SK-N-SH (cell line): ENCODE measurements at regions not wholly inside any gene's neighbourhood (a gene's known extent, or its start where the extent isn't known, plus 50 kb on each side); places are given as distances from the start of the nearest gene placed in this dataset.

Experiments
- CTCF ChIA-PET: fragments of 300-600, 350-600 bp; formaldehyde crosslinking; extraction: SDS; loops from one replicate; lab custom pipeline; 2021; lab: Yijun Ruan, JAX
- POLR2A ChIA-PET: fragments of 350-600 bp; sonication (Branson Sonifier 250); formaldehyde crosslinking; extraction: SDS; loops from one replicate; lab custom pipeline; 2020; ENCODE audit warnings: antibody characterized with exemption, inconsistent platforms; lab: Yijun Ruan, JAX
- DNase-seq: peaks from one replicate; pipeline ENCODE4 v3.0.0; 2012
- H2AFZ ChIP-seq: fragments of 200-600 bp; sonication (generic); 2 replicates; pipeline ENCODE4 v1.8.1; 2016; ENCODE audit warnings: antibody characterized with exemption, mild to moderate bottlenecking, low read depth
- H3F3A ChIP-seq: fragments of 200-600 bp; sonication (generic); replicated peaks from 2 replicates; pipeline ENCODE3; 2016; ENCODE audit warnings: antibody characterized with exemption, mild to moderate bottlenecking; ENCODE audit not compliant: insufficient read depth
- H3K27ac ChIP-seq, 2 experiments: fragments of 200-500 bp in 1 of 2; fragments of 200-600 bp in 1 of 2; sonication (Bioruptor generic) in 1 of 2; sonication (generic), shearing (Covaris generic) in 1 of 2; 2 replicates each; pipeline versions ENCODE4 v1.5.1 to v1.6.1; 2014 to 2016; ENCODE audit warnings: low read depth in 2 of 2, inconsistent platforms in 1 of 2, low read length in 1 of 2, mild to moderate bottlenecking in 1 of 2, mixed read lengths in 1 of 2
- H3K27me3 ChIP-seq: fragments of 200-600 bp; sonication (generic), shearing (Covaris generic); 2 replicates; pipeline ENCODE4 v1.6.1; 2016; ENCODE audit warnings: mixed run types; ENCODE audit not compliant: insufficient read depth
- H3K36me3 ChIP-seq, 2 experiments: fragments of 200-500 bp in 1 of 2; fragments of 200-600 bp in 1 of 2; sonication (Bioruptor generic) in 1 of 2; sonication (generic) in 1 of 2; replicated peaks in 1 of 2; 2 replicates each; pipeline versions ENCODE3 to v1.5.1; 2014 to 2016; ENCODE audit warnings: low read length in 1 of 2, mild to moderate bottlenecking in 1 of 2; ENCODE audit not compliant: insufficient read depth in 2 of 2, control insufficient read depth in 1 of 2
- H3K4me1 ChIP-seq, 2 experiments: fragments of 200-500 bp in 1 of 2; fragments of 200-600 bp in 1 of 2; sonication (Bioruptor generic) in 1 of 2; sonication (generic), shearing (Covaris generic) in 1 of 2; 2 replicates each; pipeline versions ENCODE4 v1.5.1 to v1.6.1; 2014 to 2016; ENCODE audit warnings: low read depth in 1 of 2, low read length in 1 of 2, mixed run types in 1 of 2; ENCODE audit not compliant: insufficient read depth in 2 of 2, control insufficient read depth in 1 of 2
- H3K4me2 ChIP-seq: fragments of 200-600 bp; sonication (generic), shearing (Covaris generic); 2 replicates; pipeline ENCODE4 v1.6.1; 2017; ENCODE audit warnings: mixed run types
- H3K4me3 ChIP-seq, 2 experiments: fragments of 200-500 bp in 1 of 2; fragments of 200-600 bp in 1 of 2; sonication (Bioruptor generic) in 1 of 2; sonication (generic), shearing (Covaris generic) in 1 of 2; 2 replicates each; pipeline versions ENCODE4 v1.5.1 to v1.8.1; 2014 to 2016; ENCODE audit warnings: low read depth in 2 of 2, inconsistent platforms in 1 of 2, low read length in 1 of 2, mild to moderate bottlenecking in 1 of 2, mixed read lengths in 1 of 2, moderate library complexity in 1 of 2
- H3K79me2 ChIP-seq: fragments of 200-600 bp; sonication (generic); 2 replicates; pipeline ENCODE4 v1.8.1; 2017; ENCODE audit warnings: mild to moderate bottlenecking; ENCODE audit not compliant: insufficient read depth
- H3K9ac ChIP-seq: fragments of 200-600 bp; sonication (generic); 2 replicates; pipeline ENCODE4 v1.6.1; 2017; ENCODE audit warnings: mixed run types
- H3K9me2 ChIP-seq: fragments of 200-600 bp; sonication (generic); 2 replicates; pipeline ENCODE4 v1.6.1; 2017; ENCODE audit warnings: mixed run types
- H3K9me3 ChIP-seq: fragments of 200-600 bp; sonication (generic); 2 replicates; pipeline ENCODE4 v1.6.1; 2017; ENCODE audit warnings: mixed run types, mild to moderate bottlenecking, moderate library complexity
- H4K20me1 ChIP-seq: fragments of 200-600 bp; sonication (generic); 2 replicates; pipeline ENCODE4 v1.6.1; 2017; ENCODE audit warnings: mild to moderate bottlenecking, mixed run types; ENCODE audit not compliant: insufficient read depth
- CTCF ChIP-seq: fragments of 200-600 bp; sonication (generic); IDR thresholded peaks from 2 replicates; pipeline ENCODE4 v1.6.1; 2017; ENCODE audit warnings: antibody characterized with exemption, mild to moderate bottlenecking, moderate library complexity
- ELF1 ChIP-seq: IDR thresholded peaks from 2 replicates; pipeline ENCODE4 v1.4.0; 2012
- EP300 ChIP-seq, 2 experiments: IDR thresholded peaks; 2 replicates each; pipeline versions ENCODE4 v1.4.0 to v1.6.1; 2012; ENCODE audit warnings: borderline replicate concordance in 1 of 2, low read depth in 1 of 2, low read length in 1 of 2
- FOSL2 ChIP-seq: IDR thresholded peaks from 2 replicates; pipeline ENCODE4 v1.4.0; 2012; ENCODE audit warnings: low read depth, mild to moderate bottlenecking, moderate library complexity, borderline replicate concordance
- FOXM1 ChIP-seq: IDR thresholded peaks from 2 replicates; pipeline ENCODE4 v1.4.0; 2012; ENCODE audit warnings: low read depth, mild to moderate bottlenecking
- GABPA ChIP-seq: IDR thresholded peaks from 2 replicates; pipeline ENCODE4 v1.4.0; 2012; ENCODE audit warnings: low read depth, mild to moderate bottlenecking
- IRF3 ChIP-seq: fragments of 150-350 bp; IDR thresholded peaks from 2 replicates; pipeline ENCODE4 v1.6.1; 2016; ENCODE audit warnings: mild to moderate bottlenecking, low read depth, low read length
- JUND ChIP-seq: IDR thresholded peaks from 2 replicates; pipeline ENCODE4 v1.4.0; 2012
- MEF2A ChIP-seq: IDR thresholded peaks from 2 replicates; pipeline ENCODE4 v1.4.0; 2012; ENCODE audit warnings: low read depth, borderline replicate concordance
- NFIC ChIP-seq: IDR thresholded peaks from 2 replicates; pipeline ENCODE4 v1.4.0; 2012; ENCODE audit warnings: borderline replicate concordance
- POLR2AphosphoS5 ChIP-seq: IDR thresholded peaks from 2 replicates; pipeline ENCODE4 v1.6.1; 2012; ENCODE audit warnings: low read depth, low read length
- REST ChIP-seq: IDR thresholded peaks from 2 replicates; pipeline ENCODE4 v1.6.1; 2012; ENCODE audit warnings: mild to moderate bottlenecking, low read depth, low read length, moderate library complexity
- RFX5 ChIP-seq: IDR thresholded peaks from 2 replicates; pipeline ENCODE4 v1.6.1; 2012; ENCODE audit warnings: mild to moderate bottlenecking, improper control_type of control experiment, low read length
- SIN3A ChIP-seq: IDR thresholded peaks from 2 replicates; pipeline ENCODE4 v1.6.1; 2012; ENCODE audit warnings: low read depth, mild to moderate bottlenecking, low read length, moderate library complexity, borderline replicate concordance
- SMC3 ChIP-seq: IDR thresholded peaks from 2 replicates; pipeline ENCODE4 v1.6.1; 2012; ENCODE audit warnings: low read depth, low read length, improper control_type of control experiment
- TCF12 ChIP-seq: IDR thresholded peaks from 2 replicates; pipeline ENCODE4 v1.4.0; 2012
- TEAD4 ChIP-seq: IDR thresholded peaks from 2 replicates; pipeline ENCODE4 v1.4.0; 2012; ENCODE audit warnings: mild to moderate bottlenecking, borderline replicate concordance; ENCODE audit not compliant: insufficient read depth
- USF1 ChIP-seq: IDR thresholded peaks from 2 replicates; pipeline ENCODE4 v1.4.0; 2012; ENCODE audit warnings: low read depth, borderline replicate concordance
- USF2 ChIP-seq: fragments of 150-350 bp; IDR thresholded peaks from 2 replicates; pipeline ENCODE4 v1.6.1; 2017; ENCODE audit warnings: antibody characterized with exemption, low read length, low read depth, borderline replicate concordance
- YY1 ChIP-seq: IDR thresholded peaks from 2 replicates; pipeline ENCODE4 v1.4.0; 2012; ENCODE audit warnings: low read depth, mild to moderate bottlenecking
- WGBS: methylation state at CpG from one replicate; pipeline ENCODE4 v1.1.6; 2017; ENCODE audit warnings: low lambda C conversion rate; 5-methylcytosine and 5-hydroxymethylcytosine counted together

- Histone ChIP-seq H3K27me3 (no peaks in the 10 kb centered on the region), H3K9me2 (no peaks in the 10 kb centered on the region), H4K20me1 (no peaks in the 10 kb centered on the region), H3K9ac (no peak overlapping the region), H3K9me3 (peaks cover 4% of the 10 kb centered on the region; the same call in 1 of the 2 replicates), H3K27ac (no peak overlapping the region), H3K79me2 (no peaks in the 10 kb centered on the region), H3K4me1 (peaks cover 0 to 12% of the 10 kb centered on the region in 2 experiments; a peak in 1 of 4 replicates), H3K4me3 (no peak overlapping the region), H2AFZ (no peak overlapping the region), H3K36me3 (no peaks in the 10 kb centered on the region), H3F3A (peaks cover 3% of the 10 kb centered on the region), H3K4me2 (no peak overlapping the region)
- no peak for DNase-seq
- WGBS: 71% methylated on average over 4 of the region's 4 CpGs
- ChIA-PET POLR2A (no interaction called here), CTCF (no interaction called here)
- TF ChIP-seq YY1 (no peak), USF2 (no peak), SIN3A (no peak), IRF3 (no peak), MEF2A (no peak), REST (no peak), FOSL2 (no peak), USF1 (no peak), TEAD4 (no peak), POLR2AphosphoS5 (no peak), SMC3 (no peak), ELF1 (no peak), FOXM1 (no peak), CTCF (no peak), RFX5 (no peak), JUND (no peak), TCF12 (no peak), EP300 (IDR thresholded peaks at IDR 0.05; ENCODE audit: borderline replicate concordance in 1 of 2, low read depth in 1 of 2, low read length in 1 of 2) (no peak), NFIC (no peak), GABPA (no peak)
Observed at GRCh38 chr2:12796657-12797056, 79.9 kb downstream of the TRIB2 start.
